AG04450 (cell line): ENCODE measurements at regions not wholly inside any gene's neighbourhood (a gene's known extent, or its start where the extent isn't known, plus 50 kb on each side); places are given as distances from the start of the nearest gene placed in this dataset.

Source experiments
- CTCF ChIA-PET: fragments of 300-600, 350-600 bp; formaldehyde crosslinking; extraction: SDS; loops from one replicate; lab custom pipeline; 2022; ENCODE audit warnings: antibody characterized with exemption, inconsistent platforms; lab: Charles Lee
- POLR2A ChIA-PET: fragments of 350-600 bp; formaldehyde crosslinking; extraction: SDS; loops from one replicate; lab custom pipeline; 2021; ENCODE audit warnings: antibody characterized with exemption, inconsistent platforms; lab: Yijun Ruan, JAX
- DNase-seq: peaks from one replicate; pipeline ENCODE4 v3.0.0-alpha.2; 2011; ENCODE audit warnings: low read depth, low spot score
- H3K27ac ChIP-seq: one replicate; pipeline ENCODE4 v1.5.1; 2012; ENCODE audit warnings: low read depth, low read length, control low read depth
- H3K27me3 ChIP-seq: one replicate; pipeline ENCODE4 v1.6.0; 2012; ENCODE audit warnings: low read length; ENCODE audit not compliant: control insufficient read depth, insufficient read depth
- H3K4me3 ChIP-seq: 2 replicates; pipeline ENCODE4 v1.5.1; 2011; ENCODE audit warnings: mild to moderate bottlenecking, low read depth, low read length, control low read depth
- H3K9me3 ChIP-seq: 2 replicates; pipeline ENCODE4 v1.5.1; 2012; ENCODE audit warnings: low read length; ENCODE audit not compliant: control insufficient read depth, insufficient read depth
- TF ChIP-seq, protein P1 (sequence below): IDR thresholded peaks from 2 replicates; pipeline ENCODE4 v1.5.1; 2011; ENCODE audit warnings: low read depth, low read length, control low read depth, inconsistent platforms

DNA sequence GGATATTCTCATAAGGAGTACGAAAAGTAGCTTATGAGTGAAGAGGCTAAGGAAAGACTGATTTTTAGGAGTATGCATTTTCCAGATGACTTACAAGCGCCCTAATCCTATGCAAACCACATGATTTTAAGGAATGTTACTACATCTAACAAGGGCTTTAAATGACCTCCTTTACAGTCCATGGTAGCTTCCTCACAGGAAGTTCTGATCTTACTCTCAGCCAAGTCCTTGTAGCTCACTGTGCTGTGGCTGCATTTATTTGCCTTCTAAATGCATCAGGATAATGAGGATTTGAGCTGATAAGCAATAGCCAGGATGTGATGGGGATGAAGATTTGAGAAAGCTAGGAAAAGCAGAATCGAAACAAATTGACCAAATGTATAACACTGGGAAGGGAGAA is 896.0 kb downstream of the MCTP2 start:
- TF ChIP-seq, protein P1, sequence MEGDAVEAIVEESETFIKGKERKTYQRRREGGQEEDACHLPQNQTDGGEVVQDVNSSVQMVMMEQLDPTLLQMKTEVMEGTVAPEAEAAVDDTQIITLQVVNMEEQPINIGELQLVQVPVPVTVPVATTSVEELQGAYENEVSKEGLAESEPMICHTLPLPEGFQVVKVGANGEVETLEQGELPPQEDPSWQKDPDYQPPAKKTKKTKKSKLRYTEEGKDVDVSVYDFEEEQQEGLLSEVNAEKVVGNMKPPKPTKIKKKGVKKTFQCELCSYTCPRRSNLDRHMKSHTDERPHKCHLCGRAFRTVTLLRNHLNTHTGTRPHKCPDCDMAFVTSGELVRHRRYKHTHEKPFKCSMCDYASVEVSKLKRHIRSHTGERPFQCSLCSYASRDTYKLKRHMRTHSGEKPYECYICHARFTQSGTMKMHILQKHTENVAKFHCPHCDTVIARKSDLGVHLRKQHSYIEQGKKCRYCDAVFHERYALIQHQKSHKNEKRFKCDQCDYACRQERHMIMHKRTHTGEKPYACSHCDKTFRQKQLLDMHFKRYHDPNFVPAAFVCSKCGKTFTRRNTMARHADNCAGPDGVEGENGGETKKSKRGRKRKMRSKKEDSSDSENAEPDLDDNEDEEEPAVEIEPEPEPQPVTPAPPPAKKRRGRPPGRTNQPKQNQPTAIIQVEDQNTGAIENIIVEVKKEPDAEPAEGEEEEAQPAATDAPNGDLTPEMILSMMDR = no peak
- Histone ChIP-seq H3K4me3 (no peak overlapping the region), H3K9me3 (no peaks in the 10 kb centered on the region), H3K27me3 (no peaks in the 10 kb centered on the region), H3K27ac (no peak overlapping the region)
- no peak for DNase-seq
- CTCF ChIA-PET = no interaction called here
- POLR2A ChIA-PET = no interaction called here

DNA sequence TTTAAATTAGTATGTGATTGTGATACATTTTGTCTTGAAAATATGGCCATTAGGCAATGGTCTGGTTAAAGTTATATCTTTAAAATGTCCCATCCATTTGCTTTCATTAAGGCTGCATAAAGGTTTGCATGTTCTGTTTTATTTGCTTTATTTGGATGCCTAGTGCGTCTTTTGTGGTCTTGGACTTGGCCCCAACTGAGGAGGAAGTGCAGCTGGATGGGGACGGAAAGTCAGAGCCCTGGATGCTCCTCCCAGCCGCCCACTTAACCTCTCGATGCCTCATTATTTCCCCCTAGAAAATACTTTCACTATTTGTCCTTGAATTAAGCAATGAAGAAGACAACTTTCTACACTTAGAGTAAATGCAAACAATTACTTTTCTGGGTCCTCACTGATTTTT is 898.2 kb downstream of the MCTP2 start:
- TF ChIP-seq, protein P1 = no peak
- no peaks in the 10 kb centered on the region for H3K9me3 ChIP-seq
- H3K4me3 ChIP-seq = no peak overlapping the region
- peak; percentile 46 for DNase-seq
- ChIA-PET POLR2A (no interaction called here), CTCF (no interaction called here)
- H3K27ac ChIP-seq = no peak overlapping the region
- H3K27me3 ChIP-seq = no peaks in the 10 kb centered on the region

DNA sequence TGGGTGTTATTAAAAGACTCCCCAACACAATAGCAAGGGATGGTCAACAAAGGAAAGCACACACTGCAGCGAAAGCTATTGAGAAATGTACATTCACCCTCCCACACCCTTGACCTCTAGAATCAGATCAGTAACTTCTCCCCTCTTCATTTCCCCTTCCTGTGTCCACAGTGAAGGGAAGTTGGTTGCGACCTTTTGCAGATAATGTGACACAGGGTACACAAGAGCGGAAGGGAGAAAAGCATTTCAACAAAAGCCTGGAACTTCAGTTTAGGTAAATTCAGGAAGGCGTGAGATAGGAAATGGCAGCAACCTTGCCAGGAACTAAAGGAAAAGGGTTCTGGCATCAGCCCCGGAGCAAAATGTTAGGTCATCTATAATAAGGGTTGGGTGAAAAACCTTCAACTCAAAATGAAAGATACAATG is 899.8 kb downstream of the MCTP2 start:
- Histone ChIP-seq H3K9me3 (no peaks in the 10 kb centered on the region), H3K27ac (no peak overlapping the region), H3K4me3 (no peak overlapping the region), H3K27me3 (no peaks in the 10 kb centered on the region)
- POLR2A ChIA-PET = no interaction called here
- TF ChIP-seq, protein P1 = no peak
- DNase-seq = no peak
- CTCF ChIA-PET = interaction anchor here (0.7 kb wide), 1 partner anchor 1196 kb away, joined by 4 read pairs; no protein-coding TSS in a partner anchor

DNA sequence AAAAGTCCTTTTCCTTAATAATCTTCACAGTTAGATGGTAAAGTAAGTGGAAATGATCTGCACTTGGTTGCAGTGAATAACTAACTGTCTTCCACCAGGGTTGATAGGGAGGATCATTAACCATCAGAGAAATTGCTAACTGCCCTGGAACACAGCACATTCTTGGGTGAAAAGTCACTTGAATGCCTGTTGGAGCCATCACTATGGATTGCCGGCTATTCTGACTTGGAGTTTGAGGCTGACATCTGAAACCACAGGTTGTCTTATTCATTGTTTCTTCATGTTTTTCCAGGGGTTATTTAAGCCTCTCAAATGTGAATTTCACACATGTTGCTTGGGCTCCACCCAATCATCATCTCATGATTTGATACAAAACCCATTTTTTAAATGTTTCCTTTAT is 901.4 kb downstream of the MCTP2 start:
- Histone ChIP-seq H3K27me3 (no peaks in the 10 kb centered on the region), H3K4me3 (no peak overlapping the region), H3K9me3 (no peaks in the 10 kb centered on the region), H3K27ac (no peak overlapping the region)
- peak; percentile 63 for DNase-seq
- CTCF ChIA-PET = no interaction called here
- TF ChIP-seq, protein P1 = no peak
- POLR2A ChIA-PET = interaction anchor here (1.0 kb wide), 1 partner anchor 44 kb away, joined by 3 read pairs; no protein-coding TSS in a partner anchor

DNA sequence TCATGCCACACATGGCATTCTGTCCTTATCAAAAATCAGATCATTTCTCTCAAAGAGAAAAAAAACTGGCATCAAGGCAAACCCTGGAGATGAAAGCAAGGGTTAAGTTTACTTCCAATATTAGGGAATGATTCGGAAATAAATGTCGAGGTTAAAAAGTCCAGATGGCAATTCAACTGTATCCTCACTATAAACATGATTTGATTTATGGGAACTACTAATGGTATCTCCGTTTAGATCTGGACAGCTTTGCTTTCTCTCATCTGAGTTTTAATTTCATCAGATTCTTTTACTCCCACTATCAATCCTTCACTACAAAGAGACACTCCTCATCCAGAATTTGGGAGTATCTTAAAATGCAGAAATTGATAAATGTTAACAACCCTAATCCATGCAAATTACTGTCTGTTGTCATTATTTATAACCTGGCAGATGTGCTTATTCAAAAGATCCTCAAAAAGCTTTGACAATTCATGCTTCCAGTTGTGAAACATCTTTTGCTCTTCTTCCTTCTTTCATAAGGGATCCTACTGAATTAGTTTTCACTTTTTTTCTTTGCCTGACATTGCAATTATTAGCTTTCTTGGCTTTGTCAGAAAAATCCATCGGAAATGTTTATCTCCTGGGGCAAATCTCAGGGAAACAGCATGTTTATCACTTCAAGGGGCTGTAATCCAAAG is 903.2 kb downstream of the MCTP2 start:
- H3K27ac ChIP-seq = no peak overlapping the region
- ChIA-PET CTCF (no interaction called here), POLR2A (no interaction called here)
- no peak overlapping the region for H3K4me3 ChIP-seq
- H3K27me3 ChIP-seq = no peaks in the 10 kb centered on the region
- H3K9me3 ChIP-seq = no peaks in the 10 kb centered on the region
- TF ChIP-seq, protein P1 = no peak
- DNase-seq = no peak
